B cell (primary cell): ENCODE measurements at regions not wholly inside any gene's neighbourhood (a gene's known extent, or its start where the extent isn't known, plus 50 kb on each side); places are given as distances from the start of the nearest gene placed in this dataset.

Experiments used
- ATAC-seq: fragments of 200-7000 bp; cut with Tn5 transposase; one replicate; pipeline ENCODE4 v1.10.0; 2021; ENCODE audit warnings: low read depth, mild to moderate bottlenecking, moderate number of reproducible peaks, moderate library complexity
- CTCF ChIA-PET: fragments of 350-600 bp; sonication (Branson Sonifier 250); formaldehyde crosslinking; loops from one replicate; lab custom pipeline; 2021; ENCODE audit warnings: antibody characterized with exemption, inconsistent platforms; lab: Charles Lee
- POLR2A ChIA-PET: fragments of 350-600 bp; sonication (Branson Sonifier 250); formaldehyde crosslinking; loops from one replicate; lab custom pipeline; 2021; ENCODE audit warnings: antibody characterized with exemption; lab: Charles Lee
- DNase-seq: peaks from one replicate; pipeline ENCODE4 v3.0.0; 2013
- H2AFZ ChIP-seq: 2 replicates; pipeline ENCODE4 v1.6.1; 2012; ENCODE audit warnings: mild to moderate bottlenecking, low read depth, low read length; ENCODE audit not compliant: insufficient read depth, poor library complexity, severe bottlenecking
- H3K27ac ChIP-seq, 2 donors: 1 replicate in 1 of 2; 2 replicates in 1 of 2; pipeline ENCODE4 v1.5.1; 2012 to 2013; ENCODE audit warnings: low read length in 2 of 2, mild to moderate bottlenecking in 2 of 2, moderate library complexity in 1 of 2
- H3K27me3 ChIP-seq, 4 experiments: fragments of 200-600 bp in 1 of 4; sonication (generic) in 1 of 4; replicated peaks in 1 of 4; 1 replicate in 2 of 4; 2 replicates in 2 of 4; pipeline versions ENCODE4 v1.6.1 to v1.7.0; 2013 to 2016; ENCODE audit warnings: low read length in 3 of 4, mild to moderate bottlenecking in 2 of 4, mixed read lengths in 1 of 4, moderate library complexity in 1 of 4; ENCODE audit not compliant: insufficient read depth in 4 of 4, control insufficient read depth in 3 of 4; ENCODE audit errors: control extremely low read depth in 1 of 4
- H3K36me3 ChIP-seq, 2 experiments: replicated peaks in 1 of 2; 1 replicate in 1 of 2; 2 replicates in 1 of 2; pipeline versions ENCODE4 v1.6.1 to v1.7.1; 2013; ENCODE audit warnings: low read length in 1 of 2; ENCODE audit not compliant: insufficient read depth in 2 of 2, control insufficient read depth in 1 of 2; ENCODE audit errors: control extremely low read depth in 1 of 2, extremely low read depth in 1 of 2
- H3K4me1 ChIP-seq, 2 donors: fragments of 200-600 bp in 1 of 2; sonication (generic) in 1 of 2; 1 replicate in 1 of 2; 2 replicates in 1 of 2; pipeline versions ENCODE4 v1.5.1 to v1.6.1; 2013 to 2017; ENCODE audit warnings: low read length in 2 of 2; ENCODE audit not compliant: control insufficient read depth in 2 of 2, insufficient read depth in 2 of 2
- H3K4me2 ChIP-seq: replicated peaks from 2 replicates; pipeline ENCODE3; 2012; ENCODE audit warnings: mild to moderate bottlenecking, low read depth, low read length; ENCODE audit not compliant: poor library complexity, severe bottlenecking
- H3K4me3 ChIP-seq, 5 experiments: fragments of 200-600 bp in 1 of 5; sonication (generic) in 1 of 5; 1 replicate in 3 of 5; 2 replicates in 2 of 5; pipeline versions ENCODE4 v1.5.1 to v1.7.0; 2011 to 2016; ENCODE audit warnings: low read length in 4 of 5, mild to moderate bottlenecking in 4 of 5, low read depth in 2 of 5, control low read depth in 1 of 5, moderate library complexity in 1 of 5; ENCODE audit not compliant: insufficient read depth in 1 of 5; ENCODE audit errors: control extremely low read depth in 1 of 5, extremely low read depth in 1 of 5
- H3K79me2 ChIP-seq: fragments of 200-600 bp; sonication (generic); one replicate; pipeline ENCODE4 v1.6.0; 2016; ENCODE audit warnings: low read length; ENCODE audit not compliant: control insufficient read depth, insufficient read depth
- H3K9ac ChIP-seq: fragments of 200-600 bp; sonication (generic); 2 replicates; pipeline ENCODE4 v1.6.1; 2017; ENCODE audit warnings: mild to moderate bottlenecking, low read length, moderate library complexity
- H3K9me3 ChIP-seq, 3 donors: one replicate each; pipeline versions ENCODE4 v1.6.1 to v1.7.1; 2013; ENCODE audit warnings: low read length in 2 of 3; ENCODE audit not compliant: control insufficient read depth in 2 of 3, insufficient read depth in 1 of 3; ENCODE audit errors: control extremely low read depth in 1 of 3
- H4K20me1 ChIP-seq: 2 replicates; pipeline ENCODE4 v1.6.0; 2012; ENCODE audit warnings: mild to moderate bottlenecking, low read length; ENCODE audit not compliant: insufficient read depth, control insufficient read depth, poor library complexity, severe bottlenecking
- H3K27ac Mint-ChIP-seq: one replicate; pipeline ENCODE4 v1.8.0; 2021; ENCODE audit warnings: mixed read lengths
- H3K27me3 Mint-ChIP-seq: one replicate; pipeline ENCODE4 v1.8.0; 2021; ENCODE audit warnings: mixed read lengths
- H3K4me1 Mint-ChIP-seq: one replicate; pipeline ENCODE4 v1.8.0; 2021; ENCODE audit warnings: mixed read lengths
- H3K4me3 Mint-ChIP-seq: one replicate; pipeline ENCODE4 v1.8.0; 2021; ENCODE audit warnings: mixed read lengths
- H3K9me3 Mint-ChIP-seq: one replicate; pipeline ENCODE4 v1.8.0; 2022; ENCODE audit warnings: mixed read lengths; ENCODE audit not compliant: insufficient read depth
- EZH2 ChIP-seq: IDR thresholded peaks from 2 replicates; pipeline ENCODE4 v1.6.1; 2012; ENCODE audit warnings: borderline replicate concordance, low read depth, mild to moderate bottlenecking, moderate library complexity, low read length; ENCODE audit not compliant: insufficient read depth, poor library complexity, severe bottlenecking
- WGBS: methylation state at CpG from one replicate; pipeline ENCODE4 v1.1.5; 2013; ENCODE audit warnings: missing lambda C conversion rate; ENCODE audit not compliant: insufficient coverage; 5-methylcytosine and 5-hydroxymethylcytosine counted together
- intact Hi-C: fragments of 100-400 bp; cut with micrococcal nuclease; formaldehyde crosslinking; loops from one replicate; pipeline ENCODE4 v1.10.0; 2022
- TF ChIP-seq, protein P1 (sequence below): fragments of 200-600 bp; IDR thresholded peaks from one replicate; pipeline ENCODE4 v1.8.0; 2022; ENCODE audit warnings: antibody characterized with exemption, mild to moderate bottlenecking

DNA sequence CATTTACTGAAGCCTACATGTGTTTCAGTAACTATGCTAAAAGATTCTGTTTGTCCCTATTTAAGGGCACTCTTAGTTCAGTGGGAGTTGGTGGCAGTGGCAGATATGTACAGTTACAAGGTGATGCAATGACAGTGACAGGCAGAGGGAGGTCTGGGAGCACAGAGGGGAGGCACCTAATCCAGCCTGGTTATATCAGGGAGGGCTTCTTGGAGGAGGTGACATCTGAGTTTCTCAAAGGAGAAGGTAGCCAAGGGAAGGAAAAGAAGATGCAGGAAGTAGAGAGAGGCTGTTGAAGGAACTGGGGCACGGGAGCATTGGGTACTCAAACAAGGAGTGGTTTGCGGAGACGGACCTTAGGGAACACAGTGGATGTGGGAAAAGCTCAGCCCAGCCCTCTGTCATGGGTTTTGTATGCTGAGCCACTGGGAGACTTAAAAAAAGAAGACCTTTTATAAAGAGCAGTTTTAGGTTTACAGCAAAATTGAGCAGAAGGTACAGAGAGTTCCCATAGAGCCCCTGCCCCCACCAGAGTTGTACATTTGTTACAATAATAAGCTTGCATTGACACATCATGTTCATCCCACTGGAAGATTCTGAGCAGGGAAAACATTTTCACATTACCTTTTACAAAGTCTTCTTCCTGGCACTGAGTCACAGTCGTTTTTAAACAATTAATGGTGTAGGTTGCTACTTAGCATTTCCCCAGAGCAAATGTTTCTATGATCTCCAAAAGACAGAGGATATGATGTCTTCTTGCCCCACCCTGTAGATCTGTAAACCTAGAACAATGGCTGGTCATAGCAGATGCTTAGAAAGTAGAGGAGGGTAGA, 83.0 kb upstream of the TAF1B start:
- H3K9ac ChIP-seq = no peak overlapping the region
- ATAC-seq (no peak), DNase-seq (no peak)
- no peaks in the 10 kb centered on the region for H3K79me2 ChIP-seq
- WGBS = 67% methylated on average over 4 of the region's 4 CpGs
- no peaks in the 10 kb centered on the region for H4K20me1 ChIP-seq
- Mint-ChIP-seq H3K9me3 (no peaks in the 10 kb centered on the region), H3K27ac (no peak overlapping the region), H3K4me1 (peaks cover 21% of the 10 kb centered on the region), H3K4me3 (no peak overlapping the region), H3K27me3 (peaks cover 36% of the 10 kb centered on the region)
- POLR2A ChIA-PET = interaction anchor here (0.6 kb wide), 1 partner anchor 68 kb away, joined by 6 read pairs; no protein-coding TSS in a partner anchor
- CTCF ChIA-PET = interaction anchor here (1.5 kb wide), 1 partner anchor 11 kb away, joined by 5 read pairs; no protein-coding TSS in a partner anchor
- H2AFZ ChIP-seq = peak overlapping the region; percentile 34
- H3K9me3 ChIP-seq = no peaks in the 10 kb centered on the region
- intact Hi-C loops = no loop called here
- H3K4me3 ChIP-seq = no peak overlapping the region
- TF ChIP-seq, protein P1, sequence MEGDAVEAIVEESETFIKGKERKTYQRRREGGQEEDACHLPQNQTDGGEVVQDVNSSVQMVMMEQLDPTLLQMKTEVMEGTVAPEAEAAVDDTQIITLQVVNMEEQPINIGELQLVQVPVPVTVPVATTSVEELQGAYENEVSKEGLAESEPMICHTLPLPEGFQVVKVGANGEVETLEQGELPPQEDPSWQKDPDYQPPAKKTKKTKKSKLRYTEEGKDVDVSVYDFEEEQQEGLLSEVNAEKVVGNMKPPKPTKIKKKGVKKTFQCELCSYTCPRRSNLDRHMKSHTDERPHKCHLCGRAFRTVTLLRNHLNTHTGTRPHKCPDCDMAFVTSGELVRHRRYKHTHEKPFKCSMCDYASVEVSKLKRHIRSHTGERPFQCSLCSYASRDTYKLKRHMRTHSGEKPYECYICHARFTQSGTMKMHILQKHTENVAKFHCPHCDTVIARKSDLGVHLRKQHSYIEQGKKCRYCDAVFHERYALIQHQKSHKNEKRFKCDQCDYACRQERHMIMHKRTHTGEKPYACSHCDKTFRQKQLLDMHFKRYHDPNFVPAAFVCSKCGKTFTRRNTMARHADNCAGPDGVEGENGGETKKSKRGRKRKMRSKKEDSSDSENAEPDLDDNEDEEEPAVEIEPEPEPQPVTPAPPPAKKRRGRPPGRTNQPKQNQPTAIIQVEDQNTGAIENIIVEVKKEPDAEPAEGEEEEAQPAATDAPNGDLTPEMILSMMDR = no peak
- no peak for TF ChIP-seq EZH2
- peaks cover 0 to 28% (median 13%) of the 10 kb centered on the region in 4 experiments for H3K27me3 ChIP-seq
- H3K36me3 ChIP-seq = no peaks in the 10 kb centered on the region
- no peak overlapping the region for H3K4me2 ChIP-seq
- no peak overlapping the region for H3K27ac ChIP-seq
- H3K4me1 ChIP-seq = peaks cover 7 to 14% of the 10 kb centered on the region in 2 donors

DNA sequence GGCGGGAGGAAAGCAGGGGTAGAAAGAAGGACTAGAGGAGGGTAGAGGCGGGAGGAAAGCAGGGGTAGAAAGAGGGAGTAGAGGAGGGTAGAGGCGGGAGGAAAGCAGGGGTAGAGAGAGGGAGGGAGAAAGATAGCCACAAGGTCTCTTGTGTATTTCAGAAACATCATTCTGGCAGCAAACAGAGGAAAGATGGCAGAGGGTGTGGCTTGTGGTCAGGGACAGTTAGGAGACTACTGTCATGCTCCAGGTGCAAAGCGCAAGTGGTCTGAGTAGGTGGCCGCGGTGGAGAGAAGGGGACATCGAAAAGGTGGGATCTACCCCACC, 82.4 kb upstream of the TAF1B start:
- intact Hi-C loops = no loop called here
- ATAC-seq (no peak), DNase-seq (no peak)
- TF ChIP-seq EZH2 = no peak
- TF ChIP-seq, protein P1 = no peak
- Histone ChIP-seq H3K4me1 (peaks cover 7 to 14% of the 10 kb centered on the region in 2 donors), H3K27ac (no peak overlapping the region), H4K20me1 (no peaks in the 10 kb centered on the region), H3K4me2 (no peak overlapping the region), H3K4me3 (no peak overlapping the region), H3K27me3 (peaks cover 0 to 24% (median 9%) of the 10 kb centered on the region in 4 experiments), H3K9me3 (no peaks in the 10 kb centered on the region), H3K79me2 (no peaks in the 10 kb centered on the region), H2AFZ (peak overlapping the region; percentile 34), H3K9ac (no peak overlapping the region), H3K36me3 (no peaks in the 10 kb centered on the region)
- no peak overlapping the region for H3K4me3 Mint-ChIP-seq
- WGBS = 11% methylated on average over 7 of the region's 7 CpGs
- POLR2A ChIA-PET = no interaction called here
- H3K27ac Mint-ChIP-seq = no peak overlapping the region
- peaks cover 32% of the 10 kb centered on the region for H3K27me3 Mint-ChIP-seq
- peaks cover 20% of the 10 kb centered on the region for H3K4me1 Mint-ChIP-seq
- H3K9me3 Mint-ChIP-seq = no peaks in the 10 kb centered on the region
- CTCF ChIA-PET = interaction anchor here (1.5 kb wide), 1 partner anchor 10 kb away, joined by 5 read pairs; no protein-coding TSS in a partner anchor
